GM23338 (cell line): ENCODE measurements at regions not wholly inside any gene's neighbourhood (a gene's known extent, or its start where the extent isn't known, plus 50 kb on each side); places are given as distances from the start of the nearest gene placed in this dataset.

Experiments
- ATAC-seq: fragments of 200-7000 bp; cut with Tn5 transposase; 3 replicates; pipeline ENCODE4 v1.9.1; 2020
- DNase-seq: peaks from one replicate; pipeline ENCODE4 v3.0.0-alpha.2; 2015; ENCODE audit warnings: low spot score
- H2AFZ ChIP-seq: fragments of 200-600 bp; sonication (generic); 2 replicates; pipeline ENCODE4 v1.8.0; 2016; ENCODE audit warnings: antibody characterized with exemption, mild to moderate bottlenecking, moderate library complexity
- H3F3A ChIP-seq: fragments of 200-600 bp; sonication (generic); replicated peaks from 2 replicates; pipeline ENCODE4 v1.8.0; 2017; ENCODE audit warnings: antibody characterized with exemption, mixed run types, low read depth
- H3K27ac ChIP-seq: fragments of 200-600 bp; sonication (generic); 2 replicates; pipeline ENCODE4 v1.6.1; 2016; ENCODE audit warnings: low read depth
- H3K27me3 ChIP-seq: fragments of 200-600 bp; sonication (generic); 2 replicates; pipeline ENCODE4 v1.8.0; 2016; ENCODE audit warnings: mild to moderate bottlenecking, mixed run types, moderate library complexity; ENCODE audit not compliant: insufficient read depth
- H3K36me3 ChIP-seq: fragments of 200-600 bp; sonication (generic); 2 replicates; pipeline ENCODE4 v1.8.0; 2016; ENCODE audit warnings: mild to moderate bottlenecking; ENCODE audit not compliant: insufficient read depth
- H3K4me1 ChIP-seq: fragments of 200-600 bp; sonication (generic); 2 replicates; pipeline ENCODE4 v1.8.0; 2016; ENCODE audit warnings: mild to moderate bottlenecking, moderate library complexity; ENCODE audit not compliant: insufficient read depth
- H3K4me2 ChIP-seq: fragments of 200-600 bp; sonication (generic); 2 replicates; pipeline ENCODE4 v1.7.1; 2017; ENCODE audit warnings: mixed run types
- H3K4me3 ChIP-seq: fragments of 200-600 bp; sonication (generic); 2 replicates; pipeline ENCODE4 v1.6.1; 2016; ENCODE audit warnings: mixed run types
- H3K79me2 ChIP-seq: fragments of 200-600 bp; sonication (generic); replicated peaks from 2 replicates; pipeline ENCODE4 v1.8.0; 2017; ENCODE audit warnings: mild to moderate bottlenecking; ENCODE audit not compliant: insufficient read depth
- H3K9me2 ChIP-seq: fragments of 200-600 bp; sonication (generic); 2 replicates; pipeline ENCODE4 v1.8.0; 2017; ENCODE audit not compliant: insufficient read depth
- H4K20me1 ChIP-seq: fragments of 200-600 bp; sonication (generic); replicated peaks from 2 replicates; pipeline ENCODE4 v1.8.0; 2017; ENCODE audit warnings: mild to moderate bottlenecking; ENCODE audit not compliant: insufficient read depth
- H3K27ac Mint-ChIP-seq: 2 replicates; pipeline ENCODE4 v1.8.0; 2020; ENCODE audit warnings: inconsistent platforms, mild to moderate bottlenecking, moderate library complexity, mixed read lengths
- H3K27me3 Mint-ChIP-seq: 3 replicates; pipeline ENCODE4 v1.8.0; 2022; ENCODE audit warnings: low read depth, mild to moderate bottlenecking, moderate library complexity, mixed read lengths, inconsistent platforms; ENCODE audit not compliant: insufficient read depth, poor library complexity
- H3K36me3 Mint-ChIP-seq: 3 replicates; pipeline ENCODE4 v1.8.0; 2021; ENCODE audit warnings: low read depth, mild to moderate bottlenecking, inconsistent platforms, moderate library complexity, mixed read lengths
- H3K4me1 Mint-ChIP-seq: 3 replicates; pipeline ENCODE4 v1.8.0; 2020; ENCODE audit warnings: mild to moderate bottlenecking, inconsistent platforms, mixed read lengths
- H3K4me3 Mint-ChIP-seq: 3 replicates; pipeline ENCODE4 v1.8.0; 2021; ENCODE audit warnings: moderate library complexity, mild to moderate bottlenecking, inconsistent platforms, mixed read lengths
- H3K9me3 Mint-ChIP-seq: 3 replicates; pipeline ENCODE4 v1.8.0; 2020; ENCODE audit warnings: moderate library complexity, mild to moderate bottlenecking, inconsistent platforms, mixed read lengths
- CREB1 ChIP-seq: fragments of 250-450 bp; sonication (Bioruptor Pico); IDR thresholded peaks from 2 replicates; pipeline ENCODE4 v1.5.0; 2020; ENCODE audit warnings: low read depth, mild to moderate bottlenecking, moderate library complexity
- EZH2phosphoT487 ChIP-seq: fragments of 200-600 bp; sonication (generic); IDR thresholded peaks from one replicate; pipeline ENCODE4 v1.8.1; 2018; ENCODE audit warnings: antibody characterized with exemption; ENCODE audit not compliant: unreplicated experiment
- JUNB ChIP-seq: IDR thresholded peaks from one replicate; pipeline ENCODE4 v1.6.1; 2016; ENCODE audit warnings: antibody characterized with exemption; ENCODE audit not compliant: unreplicated experiment
- NANOG ChIP-seq: IDR thresholded peaks from 2 replicates; pipeline ENCODE4 v1.6.1; 2016; ENCODE audit warnings: antibody characterized with exemption, borderline replicate concordance
- POLR2AphosphoS5 ChIP-seq: IDR thresholded peaks from 2 replicates; pipeline ENCODE4 v1.6.1; 2016; ENCODE audit warnings: antibody characterized with exemption, low read depth
- STAT1 ChIP-seq: IDR thresholded peaks from one replicate; pipeline ENCODE4 v1.6.1; 2016; ENCODE audit warnings: antibody characterized with exemption; ENCODE audit not compliant: unreplicated experiment
- ZNF331 ChIP-seq: fragments of 250-450 bp; sonication (Bioruptor Pico); IDR thresholded peaks from 2 replicates; pipeline ENCODE4 v1.5.0; 2020; ENCODE audit warnings: low read depth, mild to moderate bottlenecking, moderate library complexity
- TF ChIP-seq, protein P1 (sequence below), 2 experiments: fragments of 200-600 bp in 1 of 2; sonication (generic) in 1 of 2; conservative IDR thresholded peaks; 2 replicates each; pipeline versions ENCODE4 v1.5.1 to v1.6.1; 2016 to 2017; ENCODE audit warnings: antibody characterized with exemption in 2 of 2, low read depth in 2 of 2, mild to moderate bottlenecking in 2 of 2, moderate library complexity in 1 of 2

GRCh38 chr9:115756736-115757135, 396.9 kb upstream of the PAPPA start (continued):
- TF ChIP-seq ZNF331 (CRISPR knock-in tag) (no peak), NANOG (no peak), EZH2phosphoT487 (no peak), CREB1 (CRISPR knock-in tag) (no peak), JUNB (no peak)

GRCh38 chr9:115757461-115757860, 396.1 kb upstream of the PAPPA start:
- Histone ChIP-seq H3K79me2 (no peaks in the 10 kb centered on the region), H3K9me2 (no peaks in the 10 kb centered on the region), H3F3A (no peaks in the 10 kb centered on the region), H3K36me3 (no peaks in the 10 kb centered on the region), H2AFZ (no peak overlapping the region), H3K27me3 (no peaks in the 10 kb centered on the region), H3K4me3 (no peak overlapping the region), H3K4me2 (no peak overlapping the region), H3K4me1 (peaks cover 11% of the 10 kb centered on the region; the same call in 1 of the 2 replicates), H3K27ac (no peak overlapping the region), H4K20me1 (no peaks in the 10 kb centered on the region)
- H3K27me3 Mint-ChIP-seq = peaks cover 2% of the 10 kb centered on the region
- no peaks in the 10 kb centered on the region; the same call in 2 of the 3 replicates for H3K9me3 Mint-ChIP-seq
- no peak for DNase-seq
- TF ChIP-seq EZH2phosphoT487 = no peak
- no peak overlapping the region for H3K27ac Mint-ChIP-seq
- no peak overlapping the region for H3K4me3 Mint-ChIP-seq
- H3K36me3 Mint-ChIP-seq = no peaks in the 10 kb centered on the region
- ATAC-seq = no peak
- peaks cover 4% of the 10 kb centered on the region for H3K4me1 Mint-ChIP-seq

DNA sequence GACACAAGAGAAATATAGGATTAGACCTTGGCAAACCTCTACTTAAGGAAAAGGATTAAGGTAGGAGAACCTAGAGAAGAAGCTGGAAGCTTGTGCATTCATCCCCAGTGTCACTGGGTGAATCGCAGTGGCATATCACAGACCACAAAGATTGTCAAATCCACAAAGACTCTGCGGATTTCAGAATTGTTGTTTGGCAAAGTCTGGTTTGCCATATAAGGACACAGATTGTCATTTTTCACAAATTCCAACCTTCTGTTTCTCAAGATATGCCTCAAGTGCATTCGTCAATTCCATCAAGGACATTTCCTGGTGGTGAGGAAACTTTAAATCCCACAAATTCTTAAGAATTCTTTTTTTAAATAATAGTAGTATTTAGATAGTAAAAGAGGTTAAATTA, 395.1 kb upstream of the PAPPA start:
- DNase-seq = no peak
- TF ChIP-seq STAT1 (no peak), EZH2phosphoT487 (no peak), POLR2AphosphoS5 (no peak)
- TF ChIP-seq, protein P1, sequence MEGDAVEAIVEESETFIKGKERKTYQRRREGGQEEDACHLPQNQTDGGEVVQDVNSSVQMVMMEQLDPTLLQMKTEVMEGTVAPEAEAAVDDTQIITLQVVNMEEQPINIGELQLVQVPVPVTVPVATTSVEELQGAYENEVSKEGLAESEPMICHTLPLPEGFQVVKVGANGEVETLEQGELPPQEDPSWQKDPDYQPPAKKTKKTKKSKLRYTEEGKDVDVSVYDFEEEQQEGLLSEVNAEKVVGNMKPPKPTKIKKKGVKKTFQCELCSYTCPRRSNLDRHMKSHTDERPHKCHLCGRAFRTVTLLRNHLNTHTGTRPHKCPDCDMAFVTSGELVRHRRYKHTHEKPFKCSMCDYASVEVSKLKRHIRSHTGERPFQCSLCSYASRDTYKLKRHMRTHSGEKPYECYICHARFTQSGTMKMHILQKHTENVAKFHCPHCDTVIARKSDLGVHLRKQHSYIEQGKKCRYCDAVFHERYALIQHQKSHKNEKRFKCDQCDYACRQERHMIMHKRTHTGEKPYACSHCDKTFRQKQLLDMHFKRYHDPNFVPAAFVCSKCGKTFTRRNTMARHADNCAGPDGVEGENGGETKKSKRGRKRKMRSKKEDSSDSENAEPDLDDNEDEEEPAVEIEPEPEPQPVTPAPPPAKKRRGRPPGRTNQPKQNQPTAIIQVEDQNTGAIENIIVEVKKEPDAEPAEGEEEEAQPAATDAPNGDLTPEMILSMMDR (conservative IDR thresholded peaks at IDR 0.05; ENCODE audit: low read depth in 2 of 2) = no peak
- Mint-ChIP-seq H3K9me3 (no peaks in the 10 kb centered on the region; the same call in 2 of the 3 replicates), H3K36me3 (no peaks in the 10 kb centered on the region), H3K4me3 (no peak overlapping the region), H3K27ac (no peak overlapping the region), H3K27me3 (peaks cover 2% of the 10 kb centered on the region), H3K4me1 (peaks cover 4% of the 10 kb centered on the region)
- no peaks in the 10 kb centered on the region for H3K27me3 ChIP-seq
- H4K20me1 ChIP-seq = no peaks in the 10 kb centered on the region
- no peak for ATAC-seq
- H3K4me2 ChIP-seq = no peak overlapping the region
- no peak overlapping the region for H3K4me3 ChIP-seq
- H3K9me2 ChIP-seq = no peaks in the 10 kb centered on the region
- H3F3A ChIP-seq = no peaks in the 10 kb centered on the region
- no peak overlapping the region for H3K27ac ChIP-seq
- H3K36me3 ChIP-seq = no peaks in the 10 kb centered on the region
- H2AFZ ChIP-seq = no peak overlapping the region
- H3K79me2 ChIP-seq = no peaks in the 10 kb centered on the region
- peaks cover 11% of the 10 kb centered on the region; the same call in 1 of the 2 replicates for H3K4me1 ChIP-seq

DNA sequence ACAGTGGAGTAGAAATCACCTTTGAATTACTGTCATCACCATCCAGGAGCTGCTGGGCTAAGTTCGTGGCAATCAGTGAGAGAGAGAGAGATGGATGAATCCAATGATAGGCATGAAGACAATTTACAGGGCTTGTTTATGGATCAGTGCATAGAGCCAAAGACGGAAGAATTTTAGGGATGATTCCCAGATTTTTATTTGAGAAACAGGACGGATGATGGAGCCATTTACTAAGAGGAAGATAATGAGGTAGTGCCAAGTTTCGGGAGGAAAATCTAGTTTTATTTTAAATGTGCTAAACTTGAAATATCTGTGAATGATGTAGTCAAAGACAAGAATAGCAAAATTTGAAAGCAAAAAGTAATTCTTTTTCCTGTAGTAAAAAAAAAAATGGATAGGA, 394.2 kb upstream of the PAPPA start:
- Mint-ChIP-seq H3K27me3 (peaks cover 4% of the 10 kb centered on the region), H3K9me3 (no peaks in the 10 kb centered on the region; the same call in 2 of the 3 replicates), H3K36me3 (no peaks in the 10 kb centered on the region), H3K4me3 (no peak overlapping the region), H3K4me1 (peaks cover 4% of the 10 kb centered on the region), H3K27ac (no peak overlapping the region)
- no peaks in the 10 kb centered on the region for H3K36me3 ChIP-seq
- no peaks in the 10 kb centered on the region for H4K20me1 ChIP-seq
- no peak for DNase-seq
- no peaks in the 10 kb centered on the region for H3K79me2 ChIP-seq
- no peaks in the 10 kb centered on the region for H3K9me2 ChIP-seq
- H3K27me3 ChIP-seq = no peaks in the 10 kb centered on the region
- ATAC-seq = no peak
- no peak overlapping the region for H3K27ac ChIP-seq
- H3K4me1 ChIP-seq = peaks cover 11% of the 10 kb centered on the region; the same call in 1 of the 2 replicates
- H3K4me2 ChIP-seq = no peak overlapping the region
- H3K4me3 ChIP-seq = no peak overlapping the region
- H2AFZ ChIP-seq = no peak overlapping the region
- H3F3A ChIP-seq = no peaks in the 10 kb centered on the region
- TF ChIP-seq, protein P1 (conservative IDR thresholded peaks at IDR 0.05; ENCODE audit: low read depth in 2 of 2) = no peak
